Posterior vena cava (tissue), 2 donors: ENCODE measurements at regions not wholly inside any gene's neighbourhood (a gene's known extent, or its start where the extent isn't known, plus 50 kb on each side); places are given as distances from the start of the nearest gene placed in this dataset.
"Not testable (repeated sequence)": the region's sequence is repeated elsewhere in the genome, so short reads cannot be mapped to it uniquely, and the experiment has no call there.

Experiments
- DNase-seq: peaks from one replicate; pipeline ENCODE4 v3.0.0-alpha.2; 2020; ENCODE audit warnings: low spot score
- intact Hi-C, 2 donors: fragments of 100-400 bp; cut with DNase I; formaldehyde crosslinking; loops; one replicate each; pipeline versions ENCODE4 v1.14.1 to v1.14.2; 2022 to 2023
- donor health status: DM: yes; HTN: yes; CAD: no.
- donor health status: DM: yes; HTN: yes; CAD: no.

- intact Hi-C loops, result no loop called here
Observed at GRCh38 chr12:89289720-89290119, 62.6 kb downstream of the DUSP6 start.

GRCh38 chr12:89288959-89289358 is 63.3 kb downstream of the DUSP6 start:
- DNase-seq, result no peak
- intact Hi-C loops, result no loop called here

More at GRCh38 chr12:89289720-89290119, 62.6 kb downstream of the DUSP6 start:
- no peak for DNase-seq

- DNase-seq, result no peak
- intact Hi-C loops, result no loop called here
Observed at GRCh38 chr12:89286501-89286900, 65.8 kb downstream of the DUSP6 start.

- intact Hi-C loops, result no loop called here
- no peak for DNase-seq
Observed at GRCh38 chr12:89281539-89281867, 70.8 kb downstream of the DUSP6 start.

- intact Hi-C loops, result no loop called here
- no peak for DNase-seq
Observed at GRCh38 chr12:89280833-89281538, 71.3 kb downstream of the DUSP6 start.

- intact Hi-C loops, result no loop called here
- no peak for DNase-seq
Observed at GRCh38 chr12:89279499-89279898, 72.8 kb downstream of the DUSP6 start.

GRCh38 chr12:89278862-89279261 is 73.4 kb downstream of the DUSP6 start:
- DNase-seq, result no peak
- intact Hi-C loops, result no loop called here

- intact Hi-C loops, result no loop called here
- DNase-seq, result no peak
Observed at GRCh38 chr12:89278169-89278568, 74.1 kb downstream of the DUSP6 start.

- intact Hi-C loops, result no loop called here
Observed at GRCh38 chr12:89276860-89277259, 75.4 kb downstream of the DUSP6 start.

GRCh38 chr12:89273525-89273924 is 78.8 kb downstream of the DUSP6 start:
- intact Hi-C loops, result no loop called here
- DNase-seq, result no peak

More at GRCh38 chr12:89276860-89277259, 75.4 kb downstream of the DUSP6 start:
- DNase-seq, result no peak

- DNase-seq, result no peak
- intact Hi-C loops, result no loop called here
Observed at GRCh38 chr12:89270548-89270947, 81.8 kb downstream of the DUSP6 start.

GRCh38 chr12:89269174-89269573 is 83.1 kb downstream of the DUSP6 start:
- intact Hi-C loops, result no loop called here

GRCh38 chr12:89267404-89267803 is 84.9 kb downstream of the DUSP6 start:
- intact Hi-C loops, result no loop called here
- no peak for DNase-seq

More at GRCh38 chr12:89269174-89269573, 83.1 kb downstream of the DUSP6 start:
- DNase-seq, result no peak

GRCh38 chr12:89266574-89267188 is 85.6 kb downstream of the DUSP6 start:
- intact Hi-C loops, DNase-seq: not testable (repeated sequence)

- intact Hi-C loops, result no loop called here
- no peak for DNase-seq
Observed at GRCh38 chr12:89264837-89265236, 87.5 kb downstream of the DUSP6 start.

- no peak for DNase-seq
- intact Hi-C loops, result no loop called here
Observed at GRCh38 chr12:89263900-89264299, 88.4 kb downstream of the DUSP6 start.

- intact Hi-C loops, result no loop called here
- DNase-seq, result no peak
Observed at GRCh38 chr12:89262855-89263552, 89.3 kb downstream of the DUSP6 start.

GRCh38 chr12:89261982-89262381 is 90.3 kb downstream of the DUSP6 start:
- intact Hi-C loops, result no loop called here
- no peak for DNase-seq

GRCh38 chr12:89260841-89261637 is 91.3 kb downstream of the DUSP6 start:
- intact Hi-C loops, result no loop called here
- no peak for DNase-seq

GRCh38 chr12:89259821-89260220 is 92.5 kb downstream of the DUSP6 start:
- intact Hi-C loops, result no loop called here
- DNase-seq, result no peak
